SK-N-SH treated with all-trans-retinoic acid at 6 μM for 48 hours (cell line): ENCODE measurements at regions not wholly inside any gene's neighbourhood (a gene's known extent, or its start where the extent isn't known, plus 50 kb on each side); places are given as distances from the start of the nearest gene placed in this dataset.

Source experiments
- ATAC-seq: fragments of 200-7000 bp; cut with Tn5 transposase; 3 replicates; pipeline ENCODE4 v1.9.1; 2020; ENCODE audit warnings: mild to moderate bottlenecking, moderate library complexity
- ARNTL ChIP-seq: fragments of 450-650 bp; formaldehyde crosslinking; IDR thresholded peaks from 2 replicates; pipeline ENCODE4 v1.5.0; 2020; ENCODE audit warnings: low read depth, mild to moderate bottlenecking, moderate library complexity, borderline replicate concordance
- BACH2 ChIP-seq: fragments of 250-450 bp; sonication (Bioruptor Pico); IDR thresholded peaks from 2 replicates; pipeline ENCODE4 v1.9.0; 2021; ENCODE audit warnings: mild to moderate bottlenecking, borderline replicate concordance
- CREB5 ChIP-seq: fragments of 250-450 bp; sonication (Bioruptor Pico); IDR thresholded peaks from 2 replicates; pipeline ENCODE4 v1.5.1; 2020; ENCODE audit warnings: low read depth, mild to moderate bottlenecking, moderate library complexity
- CSDC2 ChIP-seq: fragments of 250-450 bp; sonication (Bioruptor Pico); IDR thresholded peaks from 2 replicates; pipeline ENCODE4 v1.5.0; 2020; ENCODE audit warnings: mild to moderate bottlenecking, moderate library complexity
- CSRNP3 ChIP-seq: fragments of 250-450 bp; sonication (Bioruptor Pico); IDR thresholded peaks from 2 replicates; pipeline ENCODE4 v1.5.1; 2021; ENCODE audit warnings: mild to moderate bottlenecking, moderate library complexity
- ESRRG ChIP-seq: fragments of 250-450 bp; sonication (Bioruptor Pico); IDR thresholded peaks from 2 replicates; pipeline ENCODE4 v1.6.1; 2021; ENCODE audit warnings: mild to moderate bottlenecking
- GLIS3 ChIP-seq: fragments of 250-450 bp; sonication (Bioruptor Pico); IDR thresholded peaks from 2 replicates; pipeline ENCODE4 v1.5.0; 2020; ENCODE audit warnings: mild to moderate bottlenecking, moderate library complexity
- ISL1 ChIP-seq: fragments of 250-450 bp; sonication (Bioruptor Pico); IDR thresholded peaks from 2 replicates; pipeline ENCODE4 v2.1.2; 2022; ENCODE audit warnings: mild to moderate bottlenecking, moderate library complexity
- OSR1 ChIP-seq: fragments of 250-450 bp; sonication (Bioruptor Pico); IDR thresholded peaks from 2 replicates; pipeline ENCODE4 v1.8.0; 2022; ENCODE audit warnings: moderate library complexity, mild to moderate bottlenecking, inconsistent platforms
- PATZ1 ChIP-seq: fragments of 250-450 bp; sonication (Bioruptor Pico); IDR thresholded peaks from 2 replicates; pipeline ENCODE4 v1.8.0; 2020; ENCODE audit warnings: mild to moderate bottlenecking, moderate library complexity, borderline replicate concordance
- POU6F1 ChIP-seq: fragments of 250-450 bp; sonication (Bioruptor Pico); IDR thresholded peaks from 2 replicates; pipeline ENCODE4 v1.8.0; 2021; ENCODE audit warnings: low read depth, mild to moderate bottlenecking, moderate library complexity, borderline replicate concordance
- PPARA ChIP-seq: fragments of 250-450 bp; sonication (Bioruptor Pico); IDR thresholded peaks from 2 replicates; pipeline ENCODE4 v1.5.0; 2020; ENCODE audit warnings: mild to moderate bottlenecking, borderline replicate concordance
- RARB ChIP-seq: fragments of 250-450 bp; sonication (Bioruptor Pico); IDR thresholded peaks from 2 replicates; pipeline ENCODE4 v1.8.0; 2021; ENCODE audit warnings: mild to moderate bottlenecking, moderate library complexity
- SNAI2 ChIP-seq: fragments of 250-450 bp; sonication (Bioruptor Pico); IDR thresholded peaks from 2 replicates; pipeline ENCODE4 v1.5.0; 2020; ENCODE audit warnings: mild to moderate bottlenecking, moderate library complexity
- TCF4 ChIP-seq: fragments of 250-450 bp; sonication (Bioruptor Pico); IDR thresholded peaks from 2 replicates; pipeline ENCODE4 v1.8.0; 2021; ENCODE audit warnings: mild to moderate bottlenecking, moderate library complexity, borderline replicate concordance
- TOX ChIP-seq: fragments of 250-450 bp; sonication (Bioruptor Pico); IDR thresholded peaks from 2 replicates; pipeline ENCODE4 v1.8.0; 2021; ENCODE audit warnings: mild to moderate bottlenecking, moderate library complexity, borderline replicate concordance
- ZC3H10 ChIP-seq: fragments of 250-450 bp; sonication (Bioruptor Pico); IDR thresholded peaks from 2 replicates; pipeline ENCODE4 v1.5.1; 2021; ENCODE audit warnings: mild to moderate bottlenecking, moderate library complexity
- ZFP3 ChIP-seq: fragments of 250-450 bp; sonication (Bioruptor Pico); IDR thresholded peaks from 2 replicates; pipeline ENCODE4 v1.5.0; 2020; ENCODE audit warnings: mild to moderate bottlenecking, moderate library complexity
- ZFP30 ChIP-seq: fragments of 450-650 bp; formaldehyde crosslinking; IDR thresholded peaks from 2 replicates; pipeline ENCODE4 v1.5.0; 2022; ENCODE audit warnings: mild to moderate bottlenecking, moderate library complexity
- ZNF565 ChIP-seq: fragments of 450-650 bp; formaldehyde crosslinking; conservative IDR thresholded peaks from 2 replicates; pipeline ENCODE4 v1.5.0; 2020; ENCODE audit warnings: low read depth, mild to moderate bottlenecking, moderate library complexity
- ZNF70 ChIP-seq: fragments of 450-650 bp; formaldehyde crosslinking; IDR thresholded peaks from 2 replicates; pipeline ENCODE4 v1.5.0; 2020; ENCODE audit warnings: mild to moderate bottlenecking, moderate library complexity
- ZNF8 ChIP-seq: fragments of 450-650 bp; formaldehyde crosslinking; IDR thresholded peaks from 2 replicates; pipeline ENCODE4 v1.5.0; 2020; ENCODE audit warnings: mild to moderate bottlenecking, moderate library complexity
- TF ChIP-seq, protein P1 (sequence below): fragments of 250-450 bp; sonication (Bioruptor Pico); IDR thresholded peaks from 2 replicates; pipeline ENCODE4 v1.5.0; 2020; ENCODE audit warnings: mild to moderate bottlenecking, moderate library complexity

DNA sequence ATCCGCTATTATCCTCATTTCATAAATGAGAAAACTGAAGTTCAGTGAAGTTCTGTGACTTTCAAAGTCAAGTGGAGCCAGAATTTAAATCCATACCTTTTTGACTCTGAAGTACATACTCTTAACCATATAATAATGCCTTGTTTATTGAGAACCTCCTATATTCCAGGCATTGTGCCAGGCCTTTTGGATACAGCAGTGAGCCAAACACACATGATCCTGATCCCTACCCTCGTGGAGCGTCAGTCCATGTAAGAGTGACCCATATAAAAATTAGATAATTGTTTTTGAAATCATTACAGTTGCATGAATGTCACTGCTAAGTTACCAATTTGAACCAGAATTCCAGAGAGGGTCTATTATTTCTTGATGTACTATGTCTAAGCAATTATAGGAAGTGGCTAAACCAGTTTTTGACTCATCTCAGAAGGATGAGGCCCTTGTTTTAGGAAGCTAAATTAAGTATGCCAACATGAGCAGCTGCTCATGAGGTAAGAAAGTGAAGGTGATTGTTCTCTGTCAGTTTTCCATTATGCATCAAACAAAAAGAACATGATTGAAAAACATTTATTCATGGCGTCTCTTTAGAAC, 289.5 kb downstream of the GLUD2 start:
- no peak for ATAC-seq
- no peak for TF ChIP-seq PPARA (CRISPR knock-in tag)
- TF ChIP-seq POU6F1 (CRISPR knock-in tag): no peak
- no peak for TF ChIP-seq OSR1 (CRISPR knock-in tag)
- no peak for TF ChIP-seq TCF4 (CRISPR knock-in tag)
- TF ChIP-seq ESRRG (CRISPR knock-in tag): no peak
- no peak for TF ChIP-seq ZNF565
- no peak for TF ChIP-seq SNAI2 (CRISPR knock-in tag)
- TF ChIP-seq CSRNP3 (CRISPR knock-in tag): no peak
- no peak for TF ChIP-seq CREB5 (CRISPR knock-in tag)
- no peak for TF ChIP-seq ZNF8 (CRISPR knock-in tag)
- TF ChIP-seq PATZ1: no peak
- TF ChIP-seq ZFP30 (CRISPR knock-in tag): no peak
- no peak for TF ChIP-seq ARNTL
- TF ChIP-seq ZNF70 (CRISPR knock-in tag): no peak
- TF ChIP-seq ISL1: no peak
- no peak for TF ChIP-seq GLIS3 (CRISPR knock-in tag)
- TF ChIP-seq ZFP3 (CRISPR knock-in tag): no peak
- no peak for TF ChIP-seq CSDC2 (CRISPR knock-in tag)
- TF ChIP-seq TOX (CRISPR knock-in tag): no peak
- TF ChIP-seq BACH2 (CRISPR knock-in tag): no peak

- no peak for ATAC-seq
- TF ChIP-seq GLIS3 (CRISPR knock-in tag) (no peak), RARB (CRISPR knock-in tag) (no peak), ISL1 (no peak), ZFP30 (CRISPR knock-in tag) (no peak), ZFP3 (CRISPR knock-in tag) (no peak), OSR1 (CRISPR knock-in tag) (no peak), ARNTL (no peak), ESRRG (CRISPR knock-in tag) (no peak), ZC3H10 (no peak), PPARA (CRISPR knock-in tag) (no peak), PATZ1 (no peak), CREB5 (CRISPR knock-in tag) (no peak), BACH2 (CRISPR knock-in tag) (no peak)
- TF ChIP-seq, protein P1, sequence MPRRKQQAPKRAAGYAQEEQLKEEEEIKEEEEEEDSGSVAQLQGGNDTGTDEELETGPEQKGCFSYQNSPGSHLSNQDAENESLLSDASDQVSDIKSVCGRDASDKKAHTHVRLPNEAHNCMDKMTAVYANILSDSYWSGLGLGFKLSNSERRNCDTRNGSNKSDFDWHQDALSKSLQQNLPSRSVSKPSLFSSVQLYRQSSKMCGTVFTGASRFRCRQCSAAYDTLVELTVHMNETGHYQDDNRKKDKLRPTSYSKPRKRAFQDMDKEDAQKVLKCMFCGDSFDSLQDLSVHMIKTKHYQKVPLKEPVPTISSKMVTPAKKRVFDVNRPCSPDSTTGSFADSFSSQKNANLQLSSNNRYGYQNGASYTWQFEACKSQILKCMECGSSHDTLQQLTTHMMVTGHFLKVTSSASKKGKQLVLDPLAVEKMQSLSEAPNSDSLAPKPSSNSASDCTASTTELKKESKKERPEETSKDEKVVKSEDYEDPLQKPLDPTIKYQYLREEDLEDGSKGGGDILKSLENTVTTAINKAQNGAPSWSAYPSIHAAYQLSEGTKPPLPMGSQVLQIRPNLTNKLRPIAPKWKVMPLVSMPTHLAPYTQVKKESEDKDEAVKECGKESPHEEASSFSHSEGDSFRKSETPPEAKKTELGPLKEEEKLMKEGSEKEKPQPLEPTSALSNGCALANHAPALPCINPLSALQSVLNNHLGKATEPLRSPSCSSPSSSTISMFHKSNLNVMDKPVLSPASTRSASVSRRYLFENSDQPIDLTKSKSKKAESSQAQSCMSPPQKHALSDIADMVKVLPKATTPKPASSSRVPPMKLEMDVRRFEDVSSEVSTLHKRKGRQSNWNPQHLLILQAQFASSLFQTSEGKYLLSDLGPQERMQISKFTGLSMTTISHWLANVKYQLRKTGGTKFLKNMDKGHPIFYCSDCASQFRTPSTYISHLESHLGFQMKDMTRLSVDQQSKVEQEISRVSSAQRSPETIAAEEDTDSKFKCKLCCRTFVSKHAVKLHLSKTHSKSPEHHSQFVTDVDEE (CRISPR knock-in tag): no peak
These were observed 290.4 kb downstream of the GLUD2 start for GRCh38 chrX:121337816-121338215.
